GM19193 (cell line): ENCODE measurements at regions not wholly inside any gene's neighbourhood (a gene's known extent, or its start where the extent isn't known, plus 50 kb on each side); places are given as distances from the start of the nearest gene placed in this dataset.

Experiments
- POLR2A ChIP-seq: IDR thresholded peaks from 4 replicates; pipeline ENCODE4 v1.6.1; 2011; ENCODE audit not compliant: insufficient read depth, insufficient read length; ENCODE audit errors: extremely low read depth

DNA sequence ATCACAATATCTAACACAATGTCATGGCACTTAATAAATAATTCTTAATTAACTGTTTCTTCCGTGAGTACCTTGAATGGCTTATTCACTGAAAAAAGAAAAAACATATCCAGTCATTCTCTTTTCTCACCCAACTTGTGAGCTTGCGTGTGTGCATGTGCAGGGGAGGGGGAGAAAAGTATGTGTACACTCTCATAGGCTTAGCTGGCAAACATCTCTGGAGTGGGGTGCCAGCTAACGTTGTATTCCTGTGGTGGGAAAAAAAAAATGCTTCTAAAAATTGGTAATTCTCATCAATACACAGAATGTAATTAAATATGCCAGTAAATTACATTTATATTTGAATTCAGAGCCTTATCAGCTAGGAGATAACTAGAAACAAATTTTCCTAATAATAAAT lies 291.9 kb upstream of the NOX3 start:
- TF ChIP-seq POLR2A = no peak

- no peak for TF ChIP-seq POLR2A
Observed at GRCh38 chr6:155740781-155741399, 285.3 kb upstream of the NOX3 start.

DNA sequence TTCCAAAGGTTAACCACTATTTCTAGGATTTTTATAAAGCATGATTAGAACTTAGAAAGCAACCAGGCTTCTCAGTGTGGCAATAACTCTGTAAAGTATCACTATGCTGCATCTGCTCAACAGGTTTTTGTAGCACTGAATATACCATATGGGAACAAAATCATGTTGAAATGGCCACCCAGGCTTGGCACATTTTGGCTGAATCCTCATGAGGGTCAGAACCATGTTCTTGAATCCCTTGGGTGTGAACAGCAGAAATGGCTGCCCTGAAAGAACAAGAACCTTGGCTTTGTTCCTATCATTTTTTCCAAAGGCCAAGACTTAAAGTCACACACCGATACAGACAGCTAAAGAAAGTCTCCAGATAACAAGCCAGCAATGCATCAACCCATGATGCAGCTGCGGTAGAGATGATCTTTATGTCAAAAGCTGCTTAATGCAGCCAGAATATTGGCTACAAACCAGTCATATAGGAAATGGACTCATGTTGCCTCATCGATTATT lies 283.0 kb upstream of the NOX3 start:
- TF ChIP-seq POLR2A = no peak

DNA sequence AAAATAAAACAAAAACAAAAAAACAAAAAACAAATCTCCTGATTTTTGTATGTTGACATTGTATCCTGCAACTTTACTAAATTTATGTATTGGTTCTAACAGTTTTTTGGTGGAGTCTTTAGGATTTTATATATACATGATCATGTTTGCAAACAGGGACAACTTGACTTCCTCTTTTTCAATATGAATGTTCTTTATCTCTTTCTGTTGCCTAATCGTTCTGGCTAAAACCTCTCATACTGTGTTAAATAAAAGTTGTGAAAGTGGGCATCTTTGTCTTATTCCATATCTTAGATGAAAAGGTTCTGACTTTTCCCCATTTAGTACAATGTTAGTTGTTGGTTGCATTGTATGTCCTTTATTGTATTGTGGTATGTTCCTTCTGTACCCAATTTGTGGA lies 261.7 kb upstream of the NOX3 start:
- no peak for TF ChIP-seq POLR2A

DNA sequence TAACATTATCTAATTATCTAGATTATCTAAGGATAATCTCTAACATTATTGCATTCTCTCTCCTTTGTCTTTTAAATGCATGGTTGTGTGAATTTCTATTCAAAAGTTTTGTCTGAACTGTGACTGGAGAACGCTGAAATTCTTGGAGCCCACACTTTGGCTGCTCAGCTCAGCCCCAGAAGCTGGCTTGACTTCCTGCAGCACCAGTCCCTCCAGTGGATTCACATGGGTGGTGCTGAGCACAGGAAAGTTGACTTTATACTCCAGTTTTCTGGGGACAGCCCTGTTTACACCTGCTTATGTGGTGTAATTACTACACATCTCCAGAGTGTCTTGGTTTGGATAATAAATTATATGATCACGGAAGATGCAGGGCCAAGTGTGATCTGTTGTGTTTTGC lies 255.1 kb upstream of the NOX3 start:
- TF ChIP-seq POLR2A = no peak

- TF ChIP-seq POLR2A = no peak
Observed at GRCh38 chr6:155709262-155709661, 253.6 kb upstream of the NOX3 start.

DNA sequence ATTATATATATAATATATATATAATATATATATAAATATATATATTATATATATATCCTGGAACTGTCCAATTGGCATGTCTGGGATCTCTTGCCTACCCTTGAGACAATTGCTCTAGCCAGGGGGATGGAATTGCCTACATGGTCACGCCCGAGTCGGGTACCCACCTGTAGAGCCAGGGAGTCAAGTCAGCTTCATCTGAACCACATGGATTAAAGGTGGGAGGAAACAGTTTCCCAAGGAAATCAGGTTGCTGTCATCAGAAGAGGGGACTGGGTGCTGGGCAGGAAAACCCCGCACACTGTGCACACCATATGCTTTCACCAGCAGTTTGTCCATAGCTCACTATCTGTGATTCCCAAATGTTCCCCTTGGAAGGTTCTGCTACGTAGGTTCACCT lies 252.5 kb upstream of the NOX3 start:
- TF ChIP-seq POLR2A = no peak

DNA sequence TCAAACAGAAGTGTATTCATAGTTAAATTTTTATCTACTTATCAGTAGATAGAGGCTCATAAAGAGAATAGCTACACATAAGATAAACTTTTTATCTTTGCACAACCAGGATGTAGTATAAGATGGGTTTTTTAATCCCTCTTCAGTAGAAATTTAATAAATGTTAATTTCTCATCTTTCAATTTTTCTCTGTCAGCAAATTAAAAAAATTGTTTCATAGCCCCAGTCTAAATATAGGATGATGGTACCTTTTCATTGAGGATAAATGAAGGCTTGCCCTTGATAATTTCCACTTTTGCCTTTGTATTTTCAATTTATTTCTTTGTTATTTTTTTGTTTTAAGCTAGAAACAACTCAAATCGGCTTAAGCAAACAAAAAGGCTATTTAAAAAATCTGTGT lies 251.2 kb upstream of the NOX3 start:
- TF ChIP-seq POLR2A = no peak

DNA sequence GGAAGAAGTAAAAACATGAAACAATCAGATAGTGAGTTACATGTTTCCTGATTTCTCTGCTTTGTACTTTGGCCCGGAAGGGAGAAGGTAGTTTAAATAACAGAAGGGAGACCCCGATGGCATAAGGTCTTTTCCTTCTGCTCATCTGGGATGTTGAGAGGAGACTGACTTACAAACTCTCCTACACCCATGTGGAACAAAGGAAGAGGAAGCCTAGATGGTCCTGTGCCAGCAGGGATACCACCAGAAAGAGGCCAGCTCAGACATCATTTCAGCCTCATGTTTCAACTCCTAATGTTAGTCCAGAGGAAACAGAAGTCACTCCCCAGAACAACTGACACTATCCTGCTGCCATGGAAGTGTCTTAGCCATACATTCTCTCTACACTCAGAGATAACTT lies 250.7 kb upstream of the NOX3 start:
- no peak for TF ChIP-seq POLR2A

GRCh38 chr6:155701342-155701741 lies 245.7 kb upstream of the NOX3 start:
- no peak for TF ChIP-seq POLR2A

GRCh38 chr6:155695495-155695894 lies 239.9 kb upstream of the NOX3 start:
- TF ChIP-seq POLR2A = no peak

- no peak for TF ChIP-seq POLR2A
Observed at GRCh38 chr6:155694419-155694790, 238.8 kb upstream of the NOX3 start.

DNA sequence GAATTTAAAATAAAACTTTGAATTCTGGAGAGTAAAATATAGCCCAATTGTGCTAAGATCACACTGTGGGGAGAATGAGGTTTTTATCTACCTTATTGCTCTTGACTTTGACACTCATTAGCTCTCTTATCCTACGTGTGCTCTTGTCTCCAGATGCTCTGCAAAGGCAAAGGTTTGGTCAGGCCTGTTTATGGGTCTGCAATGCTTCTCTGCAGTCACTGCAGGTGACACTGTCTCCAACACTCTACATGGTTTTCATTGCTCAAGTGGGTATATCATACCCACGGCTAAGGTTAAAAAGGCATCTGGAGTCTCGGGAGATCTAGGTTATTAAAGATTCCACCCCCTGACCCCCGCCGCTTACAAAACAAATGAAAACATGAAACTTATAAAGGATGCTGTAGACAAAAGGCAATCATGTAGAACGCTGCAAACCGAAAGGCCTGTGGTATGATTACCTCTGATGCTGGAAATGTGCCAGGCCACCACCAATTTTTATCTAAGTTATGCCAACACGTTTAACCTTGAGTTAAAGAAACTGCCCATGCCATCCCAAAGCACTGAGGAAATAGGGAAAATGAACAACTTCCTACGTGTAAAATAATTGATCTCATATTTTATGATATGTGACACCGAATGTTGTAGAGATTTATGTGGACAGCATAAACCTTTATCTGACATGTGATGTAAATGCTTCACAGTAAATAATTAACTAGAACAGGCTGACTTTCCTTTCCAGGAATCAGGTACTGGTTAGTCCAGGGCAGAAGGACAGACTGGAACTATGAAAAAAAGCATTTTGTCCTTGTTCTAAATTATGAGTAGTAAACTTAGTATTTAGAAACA lies 238.2 kb upstream of the NOX3 start:
- TF ChIP-seq POLR2A = no peak

GRCh38 chr6:155690820-155691219 lies 235.2 kb upstream of the NOX3 start:
- TF ChIP-seq POLR2A = no peak

GRCh38 chr6:155687645-155688044 lies 232.0 kb upstream of the NOX3 start:
- no peak for TF ChIP-seq POLR2A

GRCh38 chr6:155684416-155685196 lies 229.0 kb upstream of the NOX3 start:
- TF ChIP-seq POLR2A = no peak

GRCh38 chr6:155678361-155678760 lies 222.7 kb upstream of the NOX3 start:
- no peak for TF ChIP-seq POLR2A

DNA sequence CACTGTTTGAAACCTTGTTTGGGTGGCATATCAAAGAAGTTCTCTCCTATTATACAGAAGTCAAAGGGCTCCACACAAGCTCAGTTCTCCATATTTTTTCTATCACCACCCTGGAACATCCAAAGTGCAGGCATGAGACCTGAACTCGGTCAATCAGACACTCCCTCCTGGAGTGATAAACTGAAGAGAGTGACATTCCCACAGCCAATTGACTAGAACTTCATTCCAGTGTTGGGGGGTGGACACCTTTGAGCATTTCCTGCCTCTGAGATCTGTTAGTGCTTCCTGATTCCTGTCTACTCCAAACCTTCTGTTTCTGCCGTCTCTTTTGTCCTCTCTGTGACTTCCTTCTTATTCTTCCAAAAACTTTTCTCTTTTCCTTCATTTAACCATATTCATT lies 220.7 kb upstream of the NOX3 start:
- no peak for TF ChIP-seq POLR2A
